H1 (cell line): ENCODE measurements at regions not wholly inside any gene's neighbourhood (a gene's known extent, or its start where the extent isn't known, plus 50 kb on each side); places are given as distances from the start of the nearest gene placed in this dataset.

Source experiments
- CTCF ChIA-PET: fragments of 300-600 bp; sonication (Branson Sonifier 250); formaldehyde crosslinking; loops from one replicate; lab custom pipeline; 2021; ENCODE audit not compliant: partially characterized antibody; lab: Charles Lee
- POLR2A ChIA-PET: fragments of 300-600 bp; sonication (Branson Sonifier 250); formaldehyde crosslinking; loops from one replicate; lab custom pipeline; 2021; ENCODE audit warnings: inconsistent platforms; ENCODE audit not compliant: partially characterized antibody; lab: Charles Lee
- DNase-seq, 2 experiments: peaks; one replicate each; pipeline versions ENCODE4 v3.0.0 to v3.0.0-alpha.2; 2010 to 2022; ENCODE audit warnings: low spot score in 2 of 2, low read depth in 1 of 2, mixed read lengths in 1 of 2
- FAIRE-seq: peaks from 2 replicates; lab custom pipeline; 2011; peaks lifted over from hg19 to GRCh38; lab: Jason Lieb, UNC
- H2AFZ ChIP-seq: 2 replicates; pipeline ENCODE4 v1.8.1; 2012; ENCODE audit warnings: low read length, inconsistent platforms
- H2AK5ac ChIP-seq: 2 replicates; pipeline ENCODE4 v1.6.1; 2013; ENCODE audit warnings: low read depth, low read length
- H2BK120ac ChIP-seq: replicated peaks from 2 replicates; pipeline ENCODE3; 2013; ENCODE audit warnings: low read depth, low read length, inconsistent platforms
- H2BK12ac ChIP-seq: 2 replicates; pipeline ENCODE4 v1.6.1; 2013; ENCODE audit warnings: low read depth, low read length
- H2BK15ac ChIP-seq: 2 replicates; pipeline ENCODE4 v1.6.1; 2013; ENCODE audit warnings: low read length
- H2BK20ac ChIP-seq: 2 replicates; pipeline ENCODE4 v1.6.1; 2013; ENCODE audit warnings: low read length
- H2BK5ac ChIP-seq: 2 replicates; pipeline ENCODE4 v1.6.1; 2013; ENCODE audit warnings: low read depth, low read length
- H3K14ac ChIP-seq: 2 replicates; pipeline ENCODE4 v1.6.1; 2013; ENCODE audit warnings: inconsistent platforms; ENCODE audit not compliant: insufficient read length
- H3K18ac ChIP-seq: 2 replicates; pipeline ENCODE4 v1.6.1; 2013; ENCODE audit warnings: low read length; ENCODE audit errors: extremely low read depth
- H3K23ac ChIP-seq: 2 replicates; pipeline ENCODE4 v1.6.1; 2013; ENCODE audit warnings: inconsistent platforms; ENCODE audit not compliant: insufficient read length
- H3K23me2 ChIP-seq: 2 replicates; pipeline ENCODE4 v1.6.1; 2013; ENCODE audit warnings: low read depth, low read length
- H3K27ac ChIP-seq: 2 replicates; pipeline ENCODE4 v1.6.1; 2011; ENCODE audit warnings: low read depth, low read length, inconsistent platforms
- H3K27me3 ChIP-seq, 4 experiments: replicated peaks in 1 of 4; 1 replicate in 1 of 4; 2 replicates in 3 of 4; pipeline versions ENCODE4 v1.6.1 to v1.8.1; 2011 to 2013; ENCODE audit warnings: low read length in 3 of 4, mild to moderate bottlenecking in 3 of 4, inconsistent platforms in 2 of 4, mixed read lengths in 2 of 4, moderate library complexity in 1 of 4; ENCODE audit not compliant: control insufficient read depth in 3 of 4, insufficient read depth in 3 of 4; ENCODE audit errors: extremely low read depth in 1 of 4
- H3K36me3 ChIP-seq, 4 experiments: 2 replicates each; pipeline versions ENCODE4 v1.6.1 to v1.8.1; 2011 to 2013; ENCODE audit warnings: mild to moderate bottlenecking in 4 of 4, low read length in 3 of 4, moderate library complexity in 2 of 4, control low read depth in 1 of 4, inconsistent platforms in 1 of 4; ENCODE audit not compliant: insufficient read depth in 4 of 4, control insufficient read depth in 2 of 4
- H3K4ac ChIP-seq: replicated peaks from 2 replicates; pipeline ENCODE3; 2013; ENCODE audit warnings: low read length, low read depth, mixed read lengths, inconsistent platforms; ENCODE audit not compliant: insufficient read length
- H3K4me1 ChIP-seq, 4 experiments: replicated peaks in 1 of 4; 1 replicate in 1 of 4; 2 replicates in 3 of 4; pipeline versions ENCODE4 v1.6.1 to v1.8.1; 2011 to 2013; ENCODE audit warnings: low read length in 3 of 4, inconsistent platforms in 2 of 4, mixed read lengths in 1 of 4; ENCODE audit not compliant: insufficient read depth in 4 of 4, control insufficient read depth in 3 of 4
- H3K4me2 ChIP-seq, 2 experiments: 2 replicates each; pipeline versions ENCODE4 v1.6.1 to v1.8.1; 2011 to 2013; ENCODE audit warnings: low read depth in 2 of 2, low read length in 2 of 2, control low read depth in 1 of 2, inconsistent platforms in 1 of 2, mild to moderate bottlenecking in 1 of 2; ENCODE audit not compliant: insufficient read depth in 1 of 2
- H3K4me3 ChIP-seq, 4 experiments: fragments of 200-600, 300-600 bp in 1 of 4; sonication (generic), shearing (Covaris generic), sonication (Bioruptor Twin) in 1 of 4; 2 replicates each; pipeline versions ENCODE4 v1.5.1 to v1.8.1; 2011 to 2016; ENCODE audit warnings: low read length in 4 of 4, low read depth in 3 of 4, control low read depth in 2 of 4, inconsistent platforms in 2 of 4, mild to moderate bottlenecking in 2 of 4, mixed read lengths in 1 of 4, moderate library complexity in 1 of 4; ENCODE audit not compliant: insufficient read depth in 2 of 4; ENCODE audit errors: extremely low read depth in 1 of 4
- H3K56ac ChIP-seq: replicated peaks from 2 replicates; pipeline ENCODE3; 2013; ENCODE audit warnings: low read depth, mild to moderate bottlenecking, mixed read lengths, low read length, inconsistent platforms; ENCODE audit not compliant: insufficient read length
- H3K79me1 ChIP-seq: 2 replicates; pipeline ENCODE4 v1.6.1; 2013; ENCODE audit warnings: low read depth, low read length, control low read depth
- H3K79me2 ChIP-seq, 2 experiments: 2 replicates each; pipeline versions ENCODE4 v1.6.1 to v1.8.1; 2012 to 2013; ENCODE audit warnings: low read length in 2 of 2, mild to moderate bottlenecking in 2 of 2, inconsistent platforms in 1 of 2; ENCODE audit not compliant: insufficient read depth in 2 of 2, control insufficient read depth in 1 of 2
- H3K9ac ChIP-seq, 4 experiments: replicated peaks in 1 of 4; 1 replicate in 1 of 4; 2 replicates in 3 of 4; pipeline versions ENCODE4 v1.6.1 to v1.8.1; 2011 to 2013; ENCODE audit warnings: low read depth in 3 of 4, low read length in 3 of 4, control low read depth in 2 of 4, mild to moderate bottlenecking in 2 of 4, moderate library complexity in 2 of 4, inconsistent platforms in 1 of 4; ENCODE audit errors: extremely low read depth in 1 of 4
- H3K9me3 ChIP-seq, 2 experiments: 2 replicates each; pipeline versions ENCODE4 v1.6.1 to v1.8.1; 2012 to 2013; ENCODE audit warnings: mild to moderate bottlenecking in 2 of 2, moderate library complexity in 2 of 2, control low read depth in 1 of 2, inconsistent platforms in 1 of 2, low read depth in 1 of 2, low read length in 1 of 2, mixed read lengths in 1 of 2; ENCODE audit not compliant: insufficient read depth in 2 of 2
- H4K20me1 ChIP-seq, 2 experiments: replicated peaks in 1 of 2; 2 replicates each; pipeline versions ENCODE3 to v1.8.1; 2011 to 2013; ENCODE audit warnings: inconsistent platforms in 2 of 2, low read length in 2 of 2, mild to moderate bottlenecking in 1 of 2; ENCODE audit not compliant: insufficient read depth in 2 of 2, control insufficient read depth in 1 of 2
- H4K5ac ChIP-seq: 2 replicates; pipeline ENCODE4 v1.6.1; 2013; ENCODE audit warnings: low read length, low read depth, mixed read lengths, inconsistent platforms; ENCODE audit not compliant: insufficient read length
- H4K8ac ChIP-seq: 2 replicates; pipeline ENCODE4 v1.8.0; 2013; ENCODE audit warnings: mild to moderate bottlenecking, moderate library complexity, low read length, inconsistent platforms; ENCODE audit not compliant: insufficient read depth; ENCODE audit errors: extremely low read depth
- H4K91ac ChIP-seq: replicated peaks from 2 replicates; pipeline ENCODE3; 2013; ENCODE audit warnings: low read length, mixed read lengths, inconsistent platforms; ENCODE audit not compliant: insufficient read length
- BRCA1 ChIP-seq: IDR thresholded peaks from 2 replicates; pipeline ENCODE4 v1.6.1; 2012; ENCODE audit warnings: low read depth, low read length, improper control_type of control experiment
- GTF2F1 ChIP-seq: IDR thresholded peaks from 2 replicates; pipeline ENCODE4 v1.6.1; 2012; ENCODE audit warnings: low read depth, low read length, improper control_type of control experiment, borderline replicate concordance
- KDM5A ChIP-seq: fragments of 200-600 bp; IDR thresholded peaks from 2 replicates; pipeline ENCODE4 v1.7.1; 2012; ENCODE audit warnings: mild to moderate bottlenecking, low read length, inconsistent platforms, mixed read lengths
- NANOG ChIP-seq: IDR thresholded peaks from 2 replicates; pipeline ENCODE4 v1.6.1; 2011; ENCODE audit warnings: low read length, low read depth, mild to moderate bottlenecking, inconsistent platforms; ENCODE audit not compliant: insufficient read depth, poor library complexity, severe bottlenecking
- NRF1 ChIP-seq: IDR thresholded peaks from 2 replicates; pipeline ENCODE4 v1.6.1; 2011; ENCODE audit warnings: mild to moderate bottlenecking, low read depth, low read length, improper control_type of control experiment
- SRF ChIP-seq: IDR thresholded peaks from 2 replicates; pipeline ENCODE4 v1.6.1; 2011; ENCODE audit warnings: mild to moderate bottlenecking, low read depth, low read length, moderate library complexity
- TAF7 ChIP-seq: optimal IDR thresholded peaks from 2 replicates; pipeline ENCODE3; 2011; ENCODE audit warnings: low read depth, mild to moderate bottlenecking, inconsistent platforms, low read length, moderate library complexity, borderline replicate concordance
- WGBS, 2 experiments: shearing (Covaris generic) in 1 of 2; methylation state at CpG; one replicate each; pipeline versions ENCODE4 v1.1.6 to v1.1.7; 2013 to 2015; ENCODE audit warnings: low lambda C conversion rate in 2 of 2, mixed read lengths in 2 of 2, inconsistent platforms in 1 of 2, low coverage in 1 of 2, missing lambda C conversion rate in 1 of 2; ENCODE audit not compliant: insufficient replicate concordance in 2 of 2, insufficient coverage in 1 of 2, insufficient read length in 1 of 2; ENCODE audit errors: extremely low coverage in 1 of 2, missing lambda C conversion rate in 1 of 2; 5-methylcytosine and 5-hydroxymethylcytosine counted together
- TF ChIP-seq, protein P1 (sequence below): IDR thresholded peaks from 2 replicates; pipeline ENCODE4 v1.6.1; 2012; ENCODE audit warnings: inconsistent platforms

DNA sequence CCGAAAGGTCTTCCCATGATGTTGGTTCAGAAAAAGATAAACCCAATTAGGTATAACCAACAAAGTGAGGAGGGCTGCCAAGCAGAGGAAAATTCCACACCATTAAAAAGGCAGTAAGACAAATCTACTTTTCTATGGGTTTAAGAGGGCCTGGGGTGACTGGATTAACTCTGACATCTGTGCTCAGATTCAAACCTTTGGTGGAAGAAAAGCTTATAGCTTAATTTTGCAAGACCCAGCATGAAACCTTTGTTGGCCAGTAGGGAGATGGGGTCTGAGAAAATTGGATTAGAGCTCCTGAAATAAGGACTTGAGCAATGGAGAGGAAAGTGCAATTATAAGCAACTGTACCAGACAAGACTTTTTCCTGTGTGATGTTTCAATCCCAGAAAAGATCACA is 104.2 kb downstream of the KDR start:
- Histone ChIP-seq H3K27ac (no peak overlapping the region), H2AK5ac (no peak overlapping the region), H2BK5ac (no peak overlapping the region), H4K8ac (no peak overlapping the region), H3K36me3 (no peaks in the 10 kb centered on the region), H2BK12ac (no peak overlapping the region), H4K5ac (no peak overlapping the region), H3K56ac (no peak overlapping the region), H3K4me3 (no peak overlapping the region), H2BK20ac (no peak overlapping the region), H4K20me1 (no peaks in the 10 kb centered on the region), H3K9ac (no peak overlapping the region), H3K79me2 (no peaks in the 10 kb centered on the region), H2BK120ac (no peak overlapping the region), H3K14ac (no peak overlapping the region), H3K4me1 (no peaks in the 10 kb centered on the region; a peak in 2 of 7 replicates), H2AFZ (no peak overlapping the region), H3K27me3 (no peaks in the 10 kb centered on the region), H2BK15ac (no peak overlapping the region), H3K23ac (no peak overlapping the region), H3K4me2 (no peak overlapping the region; a peak in 1 of 4 replicates), H3K79me1 (no peaks in the 10 kb centered on the region), H4K91ac (no peak overlapping the region), H3K4ac (no peak overlapping the region), H3K23me2 (no peaks in the 10 kb centered on the region), H3K9me3 (no peaks in the 10 kb centered on the region; a peak in 1 of 4 replicates), H3K18ac (no peak overlapping the region)
- FAIRE-seq, result no peak
- POLR2A ChIA-PET, result no interaction called here
- WGBS, 2 experiments, result 0% methylated on average over 1 of the region's 1 CpG; no CpG with 5 or more reads in 1 of the 2 experiments
- CTCF ChIA-PET, result interaction anchor here (0.6 to 2.5 kb wide), 3 partner anchors 13 to 358 kb away, joined by 3 to 12 read pairs (median 3); no protein-coding TSS in a partner anchor
- DNase-seq, result no peak
- TF ChIP-seq NANOG (no peak), GTF2F1 (no peak), BRCA1 (no peak), NRF1 (no peak), KDM5A (no peak), TAF7 (no peak), SRF (no peak)
- TF ChIP-seq, protein P1, sequence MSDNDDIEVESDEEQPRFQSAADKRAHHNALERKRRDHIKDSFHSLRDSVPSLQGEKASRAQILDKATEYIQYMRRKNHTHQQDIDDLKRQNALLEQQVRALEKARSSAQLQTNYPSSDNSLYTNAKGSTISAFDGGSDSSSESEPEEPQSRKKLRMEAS, result no peak
